ENCODE measurements at regions not wholly inside any gene's neighbourhood (a gene's known extent, or its start where the extent isn't known, plus 50 kb on each side); places are given as distances from the start of the nearest gene placed in this dataset.

- Histone ChIP-seq H3K4me1 (ENCODE audit: control insufficient read depth in 1 of 2, insufficient read depth in 1 of 2, low read depth in 1 of 2, low read length in 1 of 2) (no peaks in the 10 kb centered on the region), H3K27me3 (no peaks in the 10 kb centered on the region), H3K9me3 (no peaks in the 10 kb centered on the region), H3K36me3 (no peaks in the 10 kb centered on the region), H3K27ac (no peak overlapping the region), H3K4me3 (ENCODE audit: low read depth in 1 of 2, low read length in 1 of 2) (no peak overlapping the region)
- TF ChIP-seq CTCF (IDR thresholded peaks at IDR 0.05): no peak
Observed at GRCh38 chr3:64318668-64319271, 93.5 kb upstream of the PRICKLE2 start.

DNA sequence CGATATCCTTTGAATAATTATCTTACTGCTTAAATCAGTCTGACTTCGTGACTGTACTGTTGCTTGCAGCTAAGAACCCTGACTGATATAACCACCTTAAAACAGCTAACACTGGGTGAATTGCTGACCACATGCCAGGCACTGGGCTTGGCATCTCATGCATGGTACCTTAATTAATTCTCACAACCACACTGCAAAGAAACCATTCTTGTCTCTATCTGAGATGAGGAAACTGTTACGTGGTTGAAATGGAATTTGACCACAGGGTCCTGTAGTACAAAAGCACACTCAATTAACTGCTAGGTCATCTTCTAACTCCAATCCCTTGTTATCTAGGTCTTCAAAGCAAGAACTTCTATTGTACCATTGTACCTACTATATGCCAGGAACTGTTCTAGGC, 92.7 kb upstream of the PRICKLE2 start:
- no peak overlapping the region for H3K27ac ChIP-seq
- H3K4me1 ChIP-seq (ENCODE audit: control insufficient read depth in 1 of 2, insufficient read depth in 1 of 2, low read depth in 1 of 2, low read length in 1 of 2): no peaks in the 10 kb centered on the region
- H3K4me3 ChIP-seq (ENCODE audit: low read depth in 1 of 2, low read length in 1 of 2): no peak overlapping the region
- H3K9me3 ChIP-seq: no peaks in the 10 kb centered on the region
- no peak for TF ChIP-seq CTCF (IDR thresholded peaks at IDR 0.05)
- no peaks in the 10 kb centered on the region for H3K36me3 ChIP-seq
- no peaks in the 10 kb centered on the region for H3K27me3 ChIP-seq

- Histone ChIP-seq H3K27ac (no peak overlapping the region), H3K9me3 (no peaks in the 10 kb centered on the region), H3K4me1 (ENCODE audit: control insufficient read depth in 1 of 2, insufficient read depth in 1 of 2, low read depth in 1 of 2, low read length in 1 of 2) (no peaks in the 10 kb centered on the region), H3K36me3 (no peaks in the 10 kb centered on the region), H3K4me3 (ENCODE audit: low read depth in 1 of 2, low read length in 1 of 2) (no peak overlapping the region), H3K27me3 (no peaks in the 10 kb centered on the region)
- TF ChIP-seq CTCF (IDR thresholded peaks at IDR 0.05): no peak
Observed at GRCh38 chr3:64316971-64317370, 91.7 kb upstream of the PRICKLE2 start.

DNA sequence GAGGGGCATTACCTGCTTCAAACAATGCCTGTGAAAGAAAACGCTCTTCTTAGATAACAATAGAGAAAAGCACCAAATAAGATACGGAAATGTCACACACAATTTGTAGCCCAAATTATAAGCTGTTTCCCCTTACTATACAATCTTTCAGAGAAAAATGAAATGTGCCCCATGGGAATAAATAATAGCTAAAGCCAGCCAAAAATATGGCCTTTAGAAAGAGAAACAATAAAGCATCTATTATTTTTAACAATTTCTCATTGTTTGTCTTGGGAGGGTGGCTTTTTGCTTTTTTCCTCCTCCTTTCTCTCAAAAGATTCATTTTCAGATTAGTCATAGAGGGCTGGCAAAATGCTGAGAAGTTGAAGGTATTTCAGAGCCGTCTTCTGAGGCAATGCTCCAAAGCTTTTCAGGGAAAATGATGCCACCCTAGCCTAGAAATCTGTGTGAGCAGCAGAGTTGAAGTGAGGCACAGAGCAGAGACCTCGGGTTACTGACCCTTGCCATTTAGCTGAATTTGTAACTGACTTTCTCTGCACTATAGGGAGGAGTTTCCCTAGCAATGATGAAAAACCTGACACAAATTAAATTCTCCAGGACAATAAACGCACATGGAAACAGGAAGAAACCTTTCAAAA, 86.3 kb upstream of the PRICKLE2 start:
- Histone ChIP-seq H3K27ac (no peak overlapping the region), H3K36me3 (no peaks in the 10 kb centered on the region), H3K4me1 (ENCODE audit: control insufficient read depth in 1 of 2, insufficient read depth in 1 of 2, low read depth in 1 of 2, low read length in 1 of 2) (no peaks in the 10 kb centered on the region), H3K4me3 (ENCODE audit: low read depth in 1 of 2, low read length in 1 of 2) (no peak overlapping the region), H3K9me3 (no peaks in the 10 kb centered on the region), H3K27me3 (no peaks in the 10 kb centered on the region)
- no peak for TF ChIP-seq CTCF (IDR thresholded peaks at IDR 0.05)

DNA sequence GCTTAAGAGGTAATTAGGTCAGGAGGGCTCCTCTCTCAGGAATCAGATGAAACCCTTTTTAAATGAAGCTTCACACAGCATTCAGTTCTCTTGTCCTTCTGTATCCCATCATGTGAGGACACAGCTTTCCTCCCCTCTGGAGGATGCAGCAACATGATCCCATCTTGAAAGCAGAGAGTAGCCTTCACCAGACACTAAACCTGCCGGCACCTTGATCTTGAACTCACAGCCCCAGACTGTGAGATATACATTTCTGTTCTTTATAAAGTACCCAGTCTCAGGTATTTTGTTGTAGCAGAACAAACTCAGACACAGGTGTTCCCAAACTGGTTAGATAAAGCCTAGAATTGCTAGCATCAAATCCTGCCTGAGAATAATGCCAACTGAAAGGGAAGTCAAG, 83.7 kb upstream of the PRICKLE2 start:
- Histone ChIP-seq H3K4me3 (ENCODE audit: low read depth in 1 of 2, low read length in 1 of 2) (no peak overlapping the region), H3K27me3 (no peaks in the 10 kb centered on the region), H3K36me3 (no peaks in the 10 kb centered on the region), H3K9me3 (no peaks in the 10 kb centered on the region), H3K4me1 (ENCODE audit: control insufficient read depth in 1 of 2, insufficient read depth in 1 of 2, low read depth in 1 of 2, low read length in 1 of 2) (no peaks in the 10 kb centered on the region), H3K27ac (no peak overlapping the region)
- TF ChIP-seq CTCF (IDR thresholded peaks at IDR 0.05): no peak
